ENCODE measurements at regions not wholly inside any gene's neighbourhood (a gene's known extent, or its start where the extent isn't known, plus 50 kb on each side); places are given as distances from the start of the nearest gene placed in this dataset.

GRCh38 chrX:142363501-142363900 lies 158.4 kb upstream of the MAGEC2 start:
- no peaks in the 10 kb centered on the region for H4K20me1 ChIP-seq (ENCODE audit: insufficient read depth, low read length)
- H3K27me3 ChIP-seq (ENCODE audit: control insufficient read depth, insufficient read depth, low read length): no peaks in the 10 kb centered on the region
- ChIA-PET POLR2A (ENCODE audit: unreplicated experiment) (no interaction called here), CTCF (no interaction called here)
- WGBS, 2 experiments (ENCODE audit: extremely low coverage in 2 of 2, insufficient read length in 1 of 2): 64% methylated on average over 2 of the region's 5 CpGs; no CpG with 5 or more reads in 1 of the 2 experiments
- no peak for TF ChIP-seq ELK1 (IDR thresholded peaks at IDR 0.05; ENCODE audit: borderline replicate concordance, low read depth, low read length)
- TF ChIP-seq, protein P1, sequence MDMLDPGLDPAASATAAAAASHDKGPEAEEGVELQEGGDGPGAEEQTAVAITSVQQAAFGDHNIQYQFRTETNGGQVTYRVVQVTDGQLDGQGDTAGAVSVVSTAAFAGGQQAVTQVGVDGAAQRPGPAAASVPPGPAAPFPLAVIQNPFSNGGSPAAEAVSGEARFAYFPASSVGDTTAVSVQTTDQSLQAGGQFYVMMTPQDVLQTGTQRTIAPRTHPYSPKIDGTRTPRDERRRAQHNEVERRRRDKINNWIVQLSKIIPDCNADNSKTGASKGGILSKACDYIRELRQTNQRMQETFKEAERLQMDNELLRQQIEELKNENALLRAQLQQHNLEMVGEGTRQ (IDR thresholded peaks at IDR 0.05; ENCODE audit: low read depth, low read length): no peak
- no peak for TF ChIP-seq CHD1 (IDR thresholded peaks at IDR 0.05; ENCODE audit: low read depth, low read length)
- TF ChIP-seq CTCF (conservative IDR thresholded peaks at IDR 0.05; ENCODE audit: low read depth, low read length): no peak
- no peak for TF ChIP-seq CEBPB (IDR thresholded peaks at IDR 0.05; ENCODE audit: low read depth, low read length)
- TF ChIP-seq MAZ (IDR thresholded peaks at IDR 0.05; ENCODE audit: borderline replicate concordance, low read depth, low read length): no peak
- TF ChIP-seq NFE2L2 (IDR thresholded peaks at IDR 0.05; ENCODE audit: low read depth, low read length): no peak
- no peak for TF ChIP-seq FOS (IDR thresholded peaks at IDR 0.05; ENCODE audit: low read depth, low read length)
- no peak overlapping the region for H2AK9ac ChIP-seq (replicated peaks; ENCODE audit: low read depth, low read length, poor library complexity)
- dilution Hi-C loops (cut with HindIII; ENCODE audit: low sequenced_read_pairs, unreplicated experiment) (no loop called here), intact Hi-C loops (cut with micrococcal nuclease) (no loop called here), in situ Hi-C loops (cut with MboI; ENCODE audit: low sequenced_read_pairs) (no loop called here)
- DNase-seq (no peak), ATAC-seq (ENCODE audit: low read depth) (no peak)
- no peak overlapping the region for H3K56ac ChIP-seq (ENCODE audit: extremely low read depth, insufficient read depth, low read length)
- H3K79me1 ChIP-seq (ENCODE audit: low read depth in 1 of 2, low read length in 2 of 2): no peaks in the 10 kb centered on the region
- H2BK120ac ChIP-seq (ENCODE audit: low read depth, low read length): no peak overlapping the region
- H3K4me2 ChIP-seq (ENCODE audit: low read depth, low read length): no peak overlapping the region
- no peak overlapping the region for H3K18ac ChIP-seq (ENCODE audit: low read depth, low read length)
- BruUV-seq (replicated peaks): no TSS peak
- no peak overlapping the region for H3K9ac ChIP-seq (ENCODE audit: low read depth, low read length)
- H2AFZ ChIP-seq (replicated peaks; ENCODE audit: low read length, poor library complexity): no peak overlapping the region
- H3K36me3 ChIP-seq (ENCODE audit: control insufficient read depth, insufficient read depth, low read length): no peaks in the 10 kb centered on the region
- H3K4ac ChIP-seq (ENCODE audit: low read depth, low read length): no peak overlapping the region
- no peak overlapping the region for H4K5ac ChIP-seq (ENCODE audit: low read depth, low read length)
- H3K23ac ChIP-seq (ENCODE audit: low read depth, low read length): no peak overlapping the region
- H2AK5ac ChIP-seq (ENCODE audit: low read depth, low read length): no peak overlapping the region
- no peak overlapping the region for H3K14ac ChIP-seq (replicated peaks; ENCODE audit: low read depth, low read length)
- 0 out of 2 replicates have a peak, but pooled peaks cover 3% of the 10 kb centered on the region for H3K9me3 ChIP-seq (ENCODE audit: control insufficient read depth, insufficient read depth, low read length)
- no peaks in the 10 kb centered on the region for H3K4me1 ChIP-seq (ENCODE audit: control insufficient read depth, insufficient read depth, low read length)
- no peak overlapping the region for H4K8ac ChIP-seq (ENCODE audit: low read depth in 2 of 2, low read length in 2 of 2)
- no peak overlapping the region for H4K91ac ChIP-seq (ENCODE audit: insufficient read depth, low read depth, low read length)
- no peak overlapping the region for H2BK15ac ChIP-seq (ENCODE audit: low read depth, low read length)
- no peak overlapping the region for H2BK20ac ChIP-seq (ENCODE audit: low read depth, low read length)
- H3K4me3 ChIP-seq (ENCODE audit: insufficient read depth, low read depth, low read length): no peak overlapping the region
- no peak overlapping the region for H3K27ac ChIP-seq (ENCODE audit: insufficient read depth, low read length)
- no peak overlapping the region for H2BK5ac ChIP-seq (ENCODE audit: low read depth, low read length, poor library complexity, severe bottlenecking)
- no peaks in the 10 kb centered on the region for H3K9me1 ChIP-seq (ENCODE audit: insufficient read depth, low read length)

All from IMR-90 (cell line).